Breast epithelium (tissue), 4 donors: ENCODE measurements at regions not wholly inside any gene's neighbourhood (a gene's known extent, or its start where the extent isn't known, plus 50 kb on each side); places are given as distances from the start of the nearest gene placed in this dataset.

Experiments used
- DNase-seq, 2 donors: peaks; one replicate each; pipeline ENCODE4 v3.0.0-alpha.2; 2019; ENCODE audit warnings: low spot score in 2 of 2
- H3K27ac ChIP-seq, 2 donors: fragments of 200-600 bp; sonication (generic) in 1 of 2; one replicate each; pipeline ENCODE4 v1.5.1; 2016 to 2019; ENCODE audit warnings: mild to moderate bottlenecking in 1 of 2
- H3K27me3 ChIP-seq, 2 donors: fragments of 200-600 bp; sonication (generic) in 1 of 2; one replicate each; pipeline versions ENCODE4 v1.5.1 to v1.6.0; 2017 to 2019; ENCODE audit warnings: control low read depth in 1 of 2, mild to moderate bottlenecking in 1 of 2
- H3K36me3 ChIP-seq: fragments of 200-600 bp; one replicate; pipeline ENCODE4 v1.5.1; 2019
- H3K4me1 ChIP-seq, 2 donors: fragments of 200-600 bp; sonication (generic); one replicate each; pipeline ENCODE4 v1.5.1; 2016 to 2019; ENCODE audit warnings: control low read depth in 1 of 2
- H3K4me3 ChIP-seq, 3 donors: fragments of 200-600 bp; sonication (generic); 1 replicate in 2 of 3; 2 replicates in 1 of 3; pipeline ENCODE4 v1.5.1; 2016 to 2019; ENCODE audit warnings: mild to moderate bottlenecking in 3 of 3, moderate library complexity in 2 of 3
- H3K9me3 ChIP-seq, 2 donors: fragments of 200-600 bp; sonication (generic) in 1 of 2; one replicate each; pipeline ENCODE4 v1.5.1; 2016 to 2019; ENCODE audit warnings: control low read depth in 1 of 2
- POLR2A ChIP-seq: fragments of 450-650 bp; IDR thresholded peaks from one replicate; pipeline ENCODE4 v1.6.1; 2016; ENCODE audit warnings: antibody characterized with exemption, mild to moderate bottlenecking, moderate library complexity
- POLR2AphosphoS5 ChIP-seq, 3 donors: sonication (generic); formaldehyde crosslinking; IDR thresholded peaks; one replicate each; pipeline ENCODE4 v1.6.1; 2017; ENCODE audit warnings: antibody characterized with exemption in 3 of 3
- intact Hi-C: fragments of 100-400 bp; cut with DNase I; formaldehyde crosslinking; loops from one replicate; pipeline ENCODE4 v1.15.1; 2023; ENCODE audit warnings: low total_unique reads
- TF ChIP-seq, protein P1 (sequence below), 3 donors: fragments of 450-650 bp; IDR thresholded peaks; one replicate each; pipeline ENCODE4 v1.5.1; 2016 to 2017; ENCODE audit warnings: antibody characterized with exemption in 3 of 3, mild to moderate bottlenecking in 3 of 3, moderate library complexity in 3 of 3

DNA sequence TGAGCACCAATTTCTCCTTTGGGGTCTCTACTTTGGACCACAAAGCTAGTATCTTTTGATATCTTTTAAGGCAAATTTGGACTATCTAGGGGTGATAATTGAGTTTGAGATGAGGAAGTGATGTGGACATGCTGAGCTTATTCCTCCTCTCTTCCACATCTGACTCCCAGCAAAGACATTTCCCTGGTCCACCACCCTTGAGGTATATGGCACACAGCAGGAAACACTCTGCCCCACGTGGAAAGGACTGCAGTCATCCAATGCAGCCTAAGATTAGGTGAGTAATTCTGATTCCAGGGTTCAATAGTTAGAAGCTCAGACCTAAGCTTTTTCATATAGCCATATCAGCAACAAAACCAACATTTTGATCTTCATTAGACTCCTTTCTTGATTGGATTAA is 290.1 kb upstream of the CHAC2 start:
- H3K27me3 ChIP-seq: no peaks in the 10 kb centered on the region
- H3K4me3 ChIP-seq: no peak overlapping the region
- H3K36me3 ChIP-seq: no peaks in the 10 kb centered on the region
- intact Hi-C loops: no loop called here
- TF ChIP-seq, protein P1, sequence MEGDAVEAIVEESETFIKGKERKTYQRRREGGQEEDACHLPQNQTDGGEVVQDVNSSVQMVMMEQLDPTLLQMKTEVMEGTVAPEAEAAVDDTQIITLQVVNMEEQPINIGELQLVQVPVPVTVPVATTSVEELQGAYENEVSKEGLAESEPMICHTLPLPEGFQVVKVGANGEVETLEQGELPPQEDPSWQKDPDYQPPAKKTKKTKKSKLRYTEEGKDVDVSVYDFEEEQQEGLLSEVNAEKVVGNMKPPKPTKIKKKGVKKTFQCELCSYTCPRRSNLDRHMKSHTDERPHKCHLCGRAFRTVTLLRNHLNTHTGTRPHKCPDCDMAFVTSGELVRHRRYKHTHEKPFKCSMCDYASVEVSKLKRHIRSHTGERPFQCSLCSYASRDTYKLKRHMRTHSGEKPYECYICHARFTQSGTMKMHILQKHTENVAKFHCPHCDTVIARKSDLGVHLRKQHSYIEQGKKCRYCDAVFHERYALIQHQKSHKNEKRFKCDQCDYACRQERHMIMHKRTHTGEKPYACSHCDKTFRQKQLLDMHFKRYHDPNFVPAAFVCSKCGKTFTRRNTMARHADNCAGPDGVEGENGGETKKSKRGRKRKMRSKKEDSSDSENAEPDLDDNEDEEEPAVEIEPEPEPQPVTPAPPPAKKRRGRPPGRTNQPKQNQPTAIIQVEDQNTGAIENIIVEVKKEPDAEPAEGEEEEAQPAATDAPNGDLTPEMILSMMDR (IDR thresholded peaks at IDR 0.05): no peak
- TF ChIP-seq POLR2A: no peak
- TF ChIP-seq POLR2AphosphoS5 (IDR thresholded peaks at IDR 0.05): no peak
- H3K9me3 ChIP-seq: no peaks in the 10 kb centered on the region
- no peak overlapping the region for H3K27ac ChIP-seq
- DNase-seq: no peak
- H3K4me1 ChIP-seq: no peaks in the 10 kb centered on the region

DNA sequence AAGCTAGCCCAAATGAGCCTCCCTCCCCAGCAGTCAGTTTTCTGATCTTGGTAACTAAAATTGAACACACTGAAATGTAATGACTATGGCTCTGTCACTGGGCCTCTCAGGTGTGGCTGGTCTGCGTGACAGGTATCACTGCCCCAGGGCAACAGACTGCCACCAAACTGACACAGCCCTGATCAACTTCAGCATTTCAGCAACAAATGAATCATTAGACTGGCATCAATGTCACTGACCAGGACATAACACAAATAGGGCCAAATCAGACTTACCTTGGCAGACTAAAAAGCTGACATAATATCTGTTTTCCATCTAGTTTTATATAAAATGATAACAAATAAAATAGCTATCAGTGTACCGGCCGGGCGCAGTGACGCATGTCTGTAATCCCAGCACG is 290.8 kb upstream of the CHAC2 start:
- intact Hi-C loops: no loop called here
- no peaks in the 10 kb centered on the region for H3K4me1 ChIP-seq

DNA sequence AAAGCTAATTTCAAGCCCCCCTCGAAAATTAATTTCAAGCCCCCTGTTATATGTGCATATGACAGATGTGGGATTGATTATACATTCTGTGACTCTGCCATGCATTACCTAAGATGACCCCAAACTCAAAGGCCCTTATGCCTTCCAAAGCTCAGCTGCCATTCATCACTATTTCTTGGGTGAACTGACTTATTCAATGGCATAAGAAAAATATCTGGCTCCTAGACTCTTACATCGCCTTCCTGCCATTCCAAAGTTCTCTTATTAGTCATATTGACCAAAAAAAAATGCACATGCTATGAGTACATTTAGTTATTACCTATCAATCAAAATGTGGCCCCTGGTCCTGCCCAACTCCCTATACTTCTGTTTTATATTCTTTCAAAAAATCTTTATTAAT is 291.8 kb upstream of the CHAC2 start:
- H3K27ac ChIP-seq: no peak overlapping the region
- intact Hi-C loops: no loop called here
- H3K27me3 ChIP-seq: no peaks in the 10 kb centered on the region

More for the DNA sequence above, 290.8 kb upstream of the CHAC2 start:
- no peaks in the 10 kb centered on the region for H3K27me3 ChIP-seq
- H3K4me3 ChIP-seq: no peak overlapping the region
- no peak for TF ChIP-seq POLR2AphosphoS5 (IDR thresholded peaks at IDR 0.05)
- no peak for TF ChIP-seq POLR2A
- TF ChIP-seq, protein P1 (IDR thresholded peaks at IDR 0.05): no peak
- H3K27ac ChIP-seq: no peak overlapping the region
- H3K36me3 ChIP-seq: no peaks in the 10 kb centered on the region
- H3K9me3 ChIP-seq: no peaks in the 10 kb centered on the region
- no peak for DNase-seq

DNA sequence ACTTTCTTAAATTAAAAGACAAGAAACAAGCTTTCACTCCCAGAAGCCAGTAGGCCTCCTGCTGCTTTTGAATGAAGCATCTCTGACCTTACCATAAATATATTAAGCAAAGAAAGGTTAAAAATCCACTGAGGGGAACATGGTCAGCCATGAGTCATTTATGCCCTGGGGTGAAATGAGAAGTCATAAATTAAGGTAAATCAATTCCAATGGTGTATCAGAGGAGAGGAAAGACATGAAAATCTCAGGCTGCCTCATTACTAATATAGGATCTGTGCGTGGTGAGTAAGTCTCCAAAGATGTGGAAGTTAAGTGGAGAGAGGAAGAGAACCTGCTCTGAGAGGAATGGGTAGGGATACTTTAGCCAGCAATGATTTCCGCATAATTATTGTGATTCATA is 292.3 kb upstream of the CHAC2 start:
- no peaks in the 10 kb centered on the region for H3K9me3 ChIP-seq
- no peak overlapping the region for H3K27ac ChIP-seq
- no peaks in the 10 kb centered on the region for H3K36me3 ChIP-seq
- no peaks in the 10 kb centered on the region for H3K4me1 ChIP-seq
- no peaks in the 10 kb centered on the region for H3K27me3 ChIP-seq
- intact Hi-C loops: no loop called here
- no peak overlapping the region for H3K4me3 ChIP-seq
- TF ChIP-seq, protein P1 (IDR thresholded peaks at IDR 0.05): no peak
- TF ChIP-seq POLR2A: no peak
- TF ChIP-seq POLR2AphosphoS5 (IDR thresholded peaks at IDR 0.05): no peak
- no peak for DNase-seq

More for the DNA sequence above, 291.8 kb upstream of the CHAC2 start:
- Histone ChIP-seq H3K4me1 (no peaks in the 10 kb centered on the region), H3K36me3 (no peaks in the 10 kb centered on the region), H3K4me3 (no peak overlapping the region), H3K9me3 (no peaks in the 10 kb centered on the region)
- TF ChIP-seq, protein P1 (IDR thresholded peaks at IDR 0.05): no peak
- TF ChIP-seq POLR2A (no peak), POLR2AphosphoS5 (IDR thresholded peaks at IDR 0.05) (no peak)
- DNase-seq: no peak

DNA sequence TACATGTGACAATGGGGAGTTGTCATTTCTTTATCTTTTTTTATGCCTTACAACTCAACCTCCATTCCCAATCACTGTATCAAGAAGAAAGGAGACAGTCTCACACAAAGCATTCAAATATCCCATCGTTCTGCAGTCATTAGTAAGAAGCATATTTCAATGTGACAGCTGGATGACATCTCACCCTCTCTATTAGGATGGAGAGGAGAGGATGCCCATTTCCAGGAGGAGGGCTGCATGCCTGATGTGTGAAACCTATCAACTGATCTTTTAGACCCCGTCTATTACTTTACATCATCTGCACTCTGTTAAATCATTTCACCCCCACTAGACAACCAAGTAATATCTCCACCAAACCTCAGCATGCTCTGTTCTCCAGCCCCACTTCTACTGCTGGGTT is 292.7 kb upstream of the CHAC2 start:
- no peak for TF ChIP-seq POLR2A
- TF ChIP-seq POLR2AphosphoS5 (IDR thresholded peaks at IDR 0.05): no peak
- TF ChIP-seq, protein P1 (IDR thresholded peaks at IDR 0.05): no peak
- no peak for DNase-seq
- Histone ChIP-seq H3K27ac (no peak overlapping the region), H3K36me3 (no peaks in the 10 kb centered on the region), H3K27me3 (no peaks in the 10 kb centered on the region), H3K4me1 (no peaks in the 10 kb centered on the region), H3K4me3 (no peak overlapping the region), H3K9me3 (no peaks in the 10 kb centered on the region)
- intact Hi-C loops: no loop called here
